ENCODE measurements at regions not wholly inside any gene's neighbourhood (a gene's known extent, or its start where the extent isn't known, plus 50 kb on each side); places are given as distances from the start of the nearest gene placed in this dataset.

DNA sequence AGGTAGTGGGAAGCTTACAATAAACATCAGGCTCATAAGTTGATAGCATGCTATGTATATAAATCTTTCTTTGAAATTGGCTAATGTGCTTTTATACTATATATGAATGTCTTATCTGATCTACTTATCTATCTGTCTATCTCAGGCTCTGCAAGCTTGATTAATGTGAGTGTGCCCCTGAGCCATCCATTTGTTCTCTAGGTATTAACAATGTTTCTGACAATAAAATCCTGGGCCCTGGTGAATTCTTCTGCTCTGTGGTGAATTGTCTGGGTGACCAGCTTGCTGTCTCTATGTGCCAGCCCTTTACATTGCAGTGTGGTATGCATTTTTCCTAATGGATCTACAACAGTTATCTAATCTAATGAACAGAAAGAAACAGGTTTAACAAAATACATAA, 295.9 kb downstream of the HRH4 start:
- ChIA-PET CTCF (no interaction called here), POLR2A (no interaction called here)
- H3K4me1 Mint-ChIP-seq, result no peaks in the 10 kb centered on the region
- intact Hi-C loops (cut with micrococcal nuclease), result no loop called here
- no peak for DNase-seq
- no peak overlapping the region for H3K27ac Mint-ChIP-seq
- H3K36me3 Mint-ChIP-seq (ENCODE audit: low read depth), result no peaks in the 10 kb centered on the region
- TF ChIP-seq CTCF (IDR thresholded peaks at IDR 0.05), result no peak
- no peak for ATAC-seq (ENCODE audit: low read depth)
- H3K9me3 Mint-ChIP-seq, result peaks cover 5% of the 10 kb centered on the region
- no peak overlapping the region for H3K4me3 Mint-ChIP-seq
- H3K27me3 Mint-ChIP-seq, result peaks cover 5% of the 10 kb centered on the region

DNA sequence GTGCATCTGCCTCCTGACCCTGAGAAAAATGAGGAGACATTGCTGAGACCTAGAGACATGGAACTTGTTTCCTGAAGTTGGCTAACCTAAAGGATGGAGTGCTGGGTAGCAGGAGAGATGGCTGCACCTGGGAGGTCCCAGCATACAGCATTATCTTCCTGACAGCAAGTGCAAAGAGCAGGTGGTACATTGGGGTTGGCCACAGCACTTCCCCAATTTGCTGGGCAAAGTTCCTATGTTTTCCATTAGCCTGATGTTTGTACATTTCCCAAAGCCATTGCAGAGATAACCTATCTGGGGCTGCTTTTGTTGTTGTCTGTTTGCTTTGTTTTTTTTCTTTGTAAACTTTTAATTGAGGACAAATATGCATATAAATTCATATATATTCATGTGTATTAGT, 296.7 kb downstream of the HRH4 start:
- CTCF ChIA-PET, result no interaction called here
- Mint-ChIP-seq H3K27ac (no peak overlapping the region), H3K4me1 (no peaks in the 10 kb centered on the region), H3K9me3 (peaks cover 10% of the 10 kb centered on the region), H3K27me3 (peaks cover 5% of the 10 kb centered on the region), H3K4me3 (no peak overlapping the region), H3K36me3 (ENCODE audit: low read depth) (no peaks in the 10 kb centered on the region)
- ATAC-seq (ENCODE audit: low read depth) (no peak), DNase-seq (no peak)
- intact Hi-C loops (cut with micrococcal nuclease), result no loop called here
- TF ChIP-seq CTCF (IDR thresholded peaks at IDR 0.05), result no peak
- POLR2A ChIA-PET, result no interaction called here

- Mint-ChIP-seq H3K4me3 (no peak overlapping the region), H3K36me3 (ENCODE audit: low read depth) (no peaks in the 10 kb centered on the region), H3K9me3 (peaks cover 10% of the 10 kb centered on the region), H3K27ac (no peak overlapping the region), H3K27me3 (peaks cover 2% of the 10 kb centered on the region), H3K4me1 (no peaks in the 10 kb centered on the region)
- POLR2A ChIA-PET, result no interaction called here
- no peak for TF ChIP-seq CTCF (IDR thresholded peaks at IDR 0.05)
- intact Hi-C loops (cut with micrococcal nuclease), result no loop called here
- DNase-seq, result no peak
- ATAC-seq (ENCODE audit: low read depth), result no peak
- CTCF ChIA-PET, result no interaction called here
Observed at GRCh38 chr18:24761765-24762164, 301.3 kb downstream of the HRH4 start.

- Mint-ChIP-seq H3K36me3 (ENCODE audit: low read depth) (no peaks in the 10 kb centered on the region), H3K9me3 (peaks cover 10% of the 10 kb centered on the region), H3K27ac (no peak overlapping the region), H3K4me3 (no peak overlapping the region), H3K4me1 (no peaks in the 10 kb centered on the region), H3K27me3 (peaks cover 2% of the 10 kb centered on the region)
- DNase-seq, result no peak
- TF ChIP-seq CTCF (IDR thresholded peaks at IDR 0.05), result no peak
- no peak for ATAC-seq (ENCODE audit: low read depth)
- intact Hi-C loops (cut with micrococcal nuclease), result no loop called here
- POLR2A ChIA-PET, result no interaction called here
- CTCF ChIA-PET, result no interaction called here
Observed at GRCh38 chr18:24762511-24762910, 302.1 kb downstream of the HRH4 start.

- intact Hi-C loops (cut with micrococcal nuclease), result no loop called here
- no peaks in the 10 kb centered on the region for H3K36me3 Mint-ChIP-seq (ENCODE audit: low read depth)
- CTCF ChIA-PET, result no interaction called here
- H3K4me1 Mint-ChIP-seq, result no peaks in the 10 kb centered on the region
- peaks cover 2% of the 10 kb centered on the region for H3K27me3 Mint-ChIP-seq
- ATAC-seq (ENCODE audit: low read depth), result no peak
- POLR2A ChIA-PET, result no interaction called here
- TF ChIP-seq CTCF (IDR thresholded peaks at IDR 0.05), result no peak
- peaks cover 10% of the 10 kb centered on the region for H3K9me3 Mint-ChIP-seq
- no peak overlapping the region for H3K4me3 Mint-ChIP-seq
- DNase-seq, result no peak
- no peak overlapping the region for H3K27ac Mint-ChIP-seq
Observed at GRCh38 chr18:24763765-24764513, 303.5 kb downstream of the HRH4 start.

Measured in activated B cell treated with CpG ODN at 0.5 μM for 24 hours (primary cell).